Erythroblast (primary cell): ENCODE measurements at regions not wholly inside any gene's neighbourhood (a gene's known extent, or its start where the extent isn't known, plus 50 kb on each side); places are given as distances from the start of the nearest gene placed in this dataset.

ENCODE experiments used
- GATA1 ChIP-seq: IDR thresholded peaks from 2 replicates; pipeline ENCODE4 v1.6.1; 2011; ENCODE audit warnings: low read depth, mild to moderate bottlenecking, control low read depth, low read length, moderate library complexity
- POLR2A ChIP-seq: IDR thresholded peaks from 2 replicates; pipeline ENCODE4 v1.6.1; 2011; ENCODE audit warnings: mild to moderate bottlenecking, low read length

DNA sequence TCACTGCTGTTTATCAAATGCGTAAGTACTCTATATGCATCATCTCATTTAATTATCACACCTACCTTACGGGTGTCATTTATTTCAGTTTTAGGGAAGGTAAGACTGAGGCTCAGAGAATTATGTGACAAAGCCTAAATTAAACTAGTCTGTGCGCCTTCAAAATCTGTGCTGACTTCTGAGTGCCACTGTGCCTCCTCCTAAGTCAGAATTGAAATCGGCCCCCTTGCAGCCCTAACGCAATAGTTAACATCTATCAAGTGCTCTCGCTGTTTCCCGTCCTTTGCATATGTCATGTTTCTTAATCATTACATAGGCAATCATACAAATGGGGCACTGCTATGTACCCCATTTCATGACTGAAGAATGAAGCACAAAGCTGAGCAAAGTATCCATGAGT is 79.0 kb upstream of the PDE10A start:
- no peak for TF ChIP-seq POLR2A
- no peak for TF ChIP-seq GATA1
